ENCODE measurements at regions not wholly inside any gene's neighbourhood (a gene's known extent, or its start where the extent isn't known, plus 50 kb on each side); places are given as distances from the start of the nearest gene placed in this dataset.

- ChIA-PET CTCF (interaction anchor here (1.1 kb wide), 1 partner anchor 75 kb away, joined by 3 read pairs; no protein-coding TSS in a partner anchor), POLR2A (no interaction called here)
- no peak for DNase-seq (ENCODE audit: extremely low spot score)
- no peak for TF ChIP-seq PKNOX1 (IDR thresholded peaks at IDR 0.05)
- TF ChIP-seq HDGF (IDR thresholded peaks at IDR 0.05; ENCODE audit: borderline replicate concordance) = no peak
- TF ChIP-seq FOXA1 (IDR thresholded peaks at IDR 0.05) = no peak
- TF ChIP-seq FOXM1 (IDR thresholded peaks at IDR 0.05; ENCODE audit: borderline replicate concordance) = no peak
- no peak for TF ChIP-seq FOXK2 (IDR thresholded peaks at IDR 0.05)
- no peak for TF ChIP-seq TARDBP (IDR thresholded peaks at IDR 0.05)
- TF ChIP-seq SP1 (IDR thresholded peaks at IDR 0.05) = no peak
- no peak for TF ChIP-seq NFRKB (IDR thresholded peaks at IDR 0.05)
- TF ChIP-seq L3MBTL2 (conservative IDR thresholded peaks at IDR 0.05) = no peak
- no peak for TF ChIP-seq BHLHE40 (IDR thresholded peaks at IDR 0.05; ENCODE audit: borderline replicate concordance)
- TF ChIP-seq CTBP1 (IDR thresholded peaks at IDR 0.05; ENCODE audit: borderline replicate concordance) = no peak
- TF ChIP-seq SUZ12 (IDR thresholded peaks at IDR 0.05) = no peak
- no peak for TF ChIP-seq ARNT (IDR thresholded peaks at IDR 0.05)
- no peak for TF ChIP-seq ELF4 (IDR thresholded peaks at IDR 0.05)
- TF ChIP-seq LEF1 (IDR thresholded peaks at IDR 0.05; ENCODE audit: borderline replicate concordance) = no peak
Observed at GRCh38 chr1:119291611-119292206, 76.9 kb upstream of the HAO2 start.

GRCh38 chr1:119293797-119294196, 74.8 kb upstream of the HAO2 start:
- POLR2A ChIA-PET = interaction anchor here (0.9 kb wide), 1 partner anchor 33 kb away, joined by 4 read pairs; no protein-coding TSS in a partner anchor
- no peak for DNase-seq (ENCODE audit: extremely low spot score)
- CTCF ChIA-PET = no interaction called here
- TF ChIP-seq TARDBP (IDR thresholded peaks at IDR 0.05) (no peak), ARNT (IDR thresholded peaks at IDR 0.05) (no peak), L3MBTL2 (conservative IDR thresholded peaks at IDR 0.05) (no peak), SUZ12 (IDR thresholded peaks at IDR 0.05) (no peak), FOXK2 (IDR thresholded peaks at IDR 0.05) (no peak), BHLHE40 (IDR thresholded peaks at IDR 0.05; ENCODE audit: borderline replicate concordance) (no peak), PKNOX1 (IDR thresholded peaks at IDR 0.05) (no peak), ZNF384 (IDR thresholded peaks at IDR 0.05) (no peak), CTBP1 (IDR thresholded peaks at IDR 0.05; ENCODE audit: borderline replicate concordance) (no peak), ELF4 (IDR thresholded peaks at IDR 0.05) (no peak), FOXA1 (IDR thresholded peaks at IDR 0.05) (no peak), SP1 (IDR thresholded peaks at IDR 0.05) (no peak), LEF1 (IDR thresholded peaks at IDR 0.05; ENCODE audit: borderline replicate concordance) (no peak)

DNA sequence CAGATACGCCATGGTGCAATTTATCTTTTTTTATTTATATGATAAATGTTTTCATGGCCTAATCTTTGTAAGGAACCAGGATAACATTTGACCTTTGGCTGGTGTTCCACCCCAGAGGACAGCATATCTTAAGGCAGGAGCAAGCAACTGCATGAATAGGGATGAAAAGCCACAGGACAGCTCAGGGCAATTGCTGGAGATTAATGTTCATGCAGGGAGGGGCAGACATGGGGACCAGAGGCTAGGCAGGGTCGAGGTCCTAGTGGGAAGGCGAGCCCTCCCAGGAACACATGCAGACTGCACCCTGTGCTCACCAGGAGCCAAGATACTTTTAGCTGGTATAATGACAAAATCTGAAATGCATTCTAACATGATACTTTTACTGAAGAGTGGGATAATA, 74.4 kb upstream of the HAO2 start:
- ChIA-PET CTCF (interaction anchor here (1.0 to 1.2 kb wide), 2 partner anchors 18 to 19 kb away, joined by 3 to 4 read pairs; no protein-coding TSS in a partner anchor), POLR2A (interaction anchor here (0.9 kb wide), 1 partner anchor 33 kb away, joined by 4 read pairs; no protein-coding TSS in a partner anchor)
- no peak for TF ChIP-seq ZNF384 (IDR thresholded peaks at IDR 0.05)
- TF ChIP-seq SUZ12 (IDR thresholded peaks at IDR 0.05) = no peak
- TF ChIP-seq ARNT (IDR thresholded peaks at IDR 0.05) = no peak
- TF ChIP-seq CTBP1 (IDR thresholded peaks at IDR 0.05; ENCODE audit: borderline replicate concordance) = no peak
- TF ChIP-seq BHLHE40 (IDR thresholded peaks at IDR 0.05; ENCODE audit: borderline replicate concordance) = no peak
- no peak for TF ChIP-seq ELF4 (IDR thresholded peaks at IDR 0.05)
- no peak for TF ChIP-seq LEF1 (IDR thresholded peaks at IDR 0.05; ENCODE audit: borderline replicate concordance)
- TF ChIP-seq TARDBP (IDR thresholded peaks at IDR 0.05) = no peak
- TF ChIP-seq PKNOX1 (IDR thresholded peaks at IDR 0.05) = no peak
- TF ChIP-seq FOXK2 (IDR thresholded peaks at IDR 0.05) = no peak
- DNase-seq (ENCODE audit: extremely low spot score) = no peak

DNA sequence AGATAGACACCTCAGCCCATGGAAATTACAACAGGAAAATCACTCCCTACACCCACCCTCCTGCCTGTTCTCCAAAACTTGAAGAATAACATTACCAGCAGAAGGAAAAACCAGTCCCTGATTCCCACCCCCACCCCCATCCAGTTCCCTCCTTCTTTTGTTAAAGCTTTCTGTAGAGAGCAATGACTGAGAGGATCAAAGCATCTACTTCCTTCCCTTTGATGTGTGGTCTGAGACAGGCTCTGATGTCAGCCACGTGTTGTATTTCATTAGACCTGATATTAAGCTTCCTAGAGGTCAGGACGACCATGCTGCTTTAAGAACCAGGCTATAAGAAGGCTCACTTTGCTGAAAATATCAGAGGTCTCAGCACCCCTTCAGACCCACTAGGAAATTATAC, 73.9 kb upstream of the HAO2 start:
- POLR2A ChIA-PET = interaction anchor here (0.9 kb wide), 1 partner anchor 32 kb away, joined by 4 read pairs; no protein-coding TSS in a partner anchor
- DNase-seq (ENCODE audit: extremely low spot score) = no peak
- CTCF ChIA-PET = interaction anchor here (1.0 to 1.2 kb wide), 4 partner anchors 17 to 72 kb away, joined by 3 to 4 read pairs (median 4); no protein-coding TSS in a partner anchor
- TF ChIP-seq TARDBP (IDR thresholded peaks at IDR 0.05) (no peak), L3MBTL2 (conservative IDR thresholded peaks at IDR 0.05) (no peak), PKNOX1 (IDR thresholded peaks at IDR 0.05) (no peak), ELF4 (IDR thresholded peaks at IDR 0.05) (no peak), SUZ12 (IDR thresholded peaks at IDR 0.05) (no peak), SP1 (IDR thresholded peaks at IDR 0.05) (no peak), BHLHE40 (IDR thresholded peaks at IDR 0.05; ENCODE audit: borderline replicate concordance) (no peak), NFRKB (IDR thresholded peaks at IDR 0.05) (no peak), ZNF384 (IDR thresholded peaks at IDR 0.05) (no peak)

- POLR2A ChIA-PET = no interaction called here
- CTCF ChIA-PET = no interaction called here
Observed at GRCh38 chr1:119298687-119299303, 69.8 kb upstream of the HAO2 start.

More at GRCh38 chr1:119298687-119299303, 69.8 kb upstream of the HAO2 start:
- no peak for DNase-seq (ENCODE audit: extremely low spot score)
- TF ChIP-seq FOXA1 (IDR thresholded peaks at IDR 0.05) (no peak), TARDBP (IDR thresholded peaks at IDR 0.05) (no peak), PKNOX1 (IDR thresholded peaks at IDR 0.05) (no peak), CTBP1 (IDR thresholded peaks at IDR 0.05; ENCODE audit: borderline replicate concordance) (no peak), ELF4 (IDR thresholded peaks at IDR 0.05) (no peak), L3MBTL2 (conservative IDR thresholded peaks at IDR 0.05) (no peak), HDGF (IDR thresholded peaks at IDR 0.05; ENCODE audit: borderline replicate concordance) (no peak), FOXK2 (IDR thresholded peaks at IDR 0.05) (no peak)
